Smooth muscle cell (in vitro differentiated cells): ENCODE measurements at regions not wholly inside any gene's neighbourhood (a gene's known extent, or its start where the extent isn't known, plus 50 kb on each side); places are given as distances from the start of the nearest gene placed in this dataset.
A peak's percentile ranks its signal among the peaks of the same experiment; 100 is the strongest.

Source experiments
- DNase-seq: peaks from one replicate; lab custom pipeline; 2025; ENCODE audit not compliant: unreplicated experiment; lab: John Stamatoyannopoulos, UW
- H2AFZ ChIP-seq: fragments of 200-600 bp; sonication (generic); 2 replicates; pipeline ENCODE4 v1.6.0; 2016; ENCODE audit warnings: antibody characterized with exemption, low read depth, mild to moderate bottlenecking
- H3F3A ChIP-seq: fragments of 200-600 bp; sonication (generic); 2 replicates; pipeline ENCODE4 v1.6.0; 2017; ENCODE audit warnings: antibody characterized with exemption, low read depth
- H3K27ac ChIP-seq: fragments of 200-600 bp; sonication (generic); 2 replicates; pipeline ENCODE4 v1.5.1; 2016; ENCODE audit warnings: low read depth, mild to moderate bottlenecking
- H3K27me3 ChIP-seq: fragments of 200-600 bp; sonication (generic); 2 replicates; pipeline ENCODE4 v1.6.1; 2016; ENCODE audit warnings: low read depth, mild to moderate bottlenecking
- H3K36me3 ChIP-seq: fragments of 200-600 bp; sonication (generic); 2 replicates; pipeline ENCODE4 v1.5.1; 2016; ENCODE audit warnings: low read depth
- H3K4me1 ChIP-seq: fragments of 200-600 bp; sonication (generic); 2 replicates; pipeline ENCODE4 v1.5.1; 2016; ENCODE audit warnings: low read depth
- H3K4me2 ChIP-seq: fragments of 200-600 bp; sonication (generic); 2 replicates; pipeline ENCODE4 v1.6.0; 2016; ENCODE audit warnings: mild to moderate bottlenecking
- H3K4me3 ChIP-seq: fragments of 200-600 bp; sonication (generic); 2 replicates; pipeline ENCODE4 v1.5.1; 2016; ENCODE audit warnings: mild to moderate bottlenecking
- H3K79me2 ChIP-seq: fragments of 200-600 bp; sonication (generic); 2 replicates; pipeline ENCODE4 v1.6.0; 2016; ENCODE audit warnings: low read depth, mild to moderate bottlenecking
- H3K9ac ChIP-seq: fragments of 200-600 bp; sonication (generic); 2 replicates; pipeline ENCODE4 v1.6.0; 2016; ENCODE audit warnings: low read depth
- H3K9me3 ChIP-seq: fragments of 200-600 bp; sonication (generic); replicated peaks from 2 replicates; pipeline ENCODE4 v1.5.1; 2016; ENCODE audit warnings: low read depth
- H4K20me1 ChIP-seq: fragments of 200-600 bp; sonication (generic); 2 replicates; pipeline ENCODE4 v1.6.0; 2016; ENCODE audit warnings: low read depth
- CTCF ChIP-seq: fragments of 200-600 bp; sonication (generic); IDR thresholded peaks from 2 replicates; pipeline ENCODE4 v1.5.1; 2017; ENCODE audit warnings: borderline replicate concordance, mild to moderate bottlenecking, antibody characterized with exemption; ENCODE audit not compliant: insufficient read depth, poor library complexity, severe bottlenecking
- WGBS: methylation state at CpG from one replicate; pipeline ENCODE4 v1.1.7; 2016; ENCODE audit warnings: low lambda C conversion rate; 5-methylcytosine and 5-hydroxymethylcytosine counted together

- Histone ChIP-seq H3K4me3 (no peak overlapping the region), H3K27me3 (no peaks in the 10 kb centered on the region), H3K9ac (peak overlapping the region; percentile 73), H2AFZ (no peak overlapping the region), H3K9me3 (no peaks in the 10 kb centered on the region), H3K36me3 (no peaks in the 10 kb centered on the region), H3K4me2 (no peak overlapping the region), H3K79me2 (no peaks in the 10 kb centered on the region), H3K27ac (peak overlapping the region; percentile 92), H3K4me1 (no peaks in the 10 kb centered on the region), H3F3A (no peaks in the 10 kb centered on the region), H4K20me1 (no peaks in the 10 kb centered on the region)
- TF ChIP-seq CTCF: no peak
- no peak for DNase-seq
- WGBS: 69% methylated on average over 5 of the region's 5 CpGs
These were observed 207.5 kb downstream of the SPTSSA start for GRCh38 chr14:34254571-34254970.

GRCh38 chr14:34254031-34254430 is 208.0 kb downstream of the SPTSSA start:
- H3K27ac ChIP-seq: peak overlapping the region; percentile 92
- no peaks in the 10 kb centered on the region for H4K20me1 ChIP-seq

GRCh38 chr14:34252227-34252626 is 209.8 kb downstream of the SPTSSA start:
- no peaks in the 10 kb centered on the region for H3K36me3 ChIP-seq
- H3K4me3 ChIP-seq: no peak overlapping the region
- H4K20me1 ChIP-seq: no peaks in the 10 kb centered on the region
- H3K9ac ChIP-seq: no peak overlapping the region
- no peak overlapping the region for H2AFZ ChIP-seq
- no peak for TF ChIP-seq CTCF
- DNase-seq: no peak
- peak overlapping the region; percentile 32 for H3K27ac ChIP-seq
- no peaks in the 10 kb centered on the region for H3F3A ChIP-seq
- no peaks in the 10 kb centered on the region for H3K79me2 ChIP-seq
- no peaks in the 10 kb centered on the region for H3K9me3 ChIP-seq
- WGBS: 59% methylated on average over 2 of the region's 2 CpGs
- no peaks in the 10 kb centered on the region for H3K4me1 ChIP-seq
- H3K27me3 ChIP-seq: no peaks in the 10 kb centered on the region
- no peak overlapping the region for H3K4me2 ChIP-seq

More at GRCh38 chr14:34254031-34254430, 208.0 kb downstream of the SPTSSA start:
- Histone ChIP-seq H3K79me2 (no peaks in the 10 kb centered on the region), H2AFZ (no peak overlapping the region), H3K9me3 (no peaks in the 10 kb centered on the region), H3K4me1 (no peaks in the 10 kb centered on the region), H3K4me2 (no peak overlapping the region), H3K4me3 (no peak overlapping the region), H3F3A (no peaks in the 10 kb centered on the region), H3K36me3 (no peaks in the 10 kb centered on the region), H3K27me3 (no peaks in the 10 kb centered on the region), H3K9ac (peak overlapping the region; percentile 73)
- no peak for DNase-seq
- 87% methylated on average over 1 of the region's 1 CpG for WGBS
- no peak for TF ChIP-seq CTCF

- Histone ChIP-seq H3K4me2 (no peak overlapping the region), H3K36me3 (no peaks in the 10 kb centered on the region), H3F3A (no peaks in the 10 kb centered on the region), H3K4me1 (no peaks in the 10 kb centered on the region), H3K9me3 (no peaks in the 10 kb centered on the region), H4K20me1 (no peaks in the 10 kb centered on the region), H2AFZ (no peak overlapping the region), H3K79me2 (no peaks in the 10 kb centered on the region), H3K9ac (no peak overlapping the region), H3K27me3 (no peaks in the 10 kb centered on the region), H3K27ac (peak overlapping the region; percentile 32), H3K4me3 (no peak overlapping the region)
- no peak for DNase-seq
- no peak for TF ChIP-seq CTCF
- 81% methylated on average over 6 of the region's 6 CpGs for whole genome bisulfite sequencing
These were observed 210.4 kb downstream of the SPTSSA start for GRCh38 chr14:34251662-34252061.
